OCI-LY3 (cell line): ENCODE measurements at regions not wholly inside any gene's neighbourhood (a gene's known extent, or its start where the extent isn't known, plus 50 kb on each side); places are given as distances from the start of the nearest gene placed in this dataset.
"Not testable (repeated sequence)": the region's sequence is repeated elsewhere in the genome, so short reads cannot be mapped to it uniquely, and the experiment has no call there.

ENCODE experiments used
- H2AFZ ChIP-seq: fragments of 200-600, 300-600 bp; shearing (Covaris generic); 2 replicates; pipeline ENCODE4 v1.6.0; 2014; ENCODE audit warnings: antibody characterized with exemption, low read depth, low read length
- H3K27ac ChIP-seq: fragments of 200-600, 300-600 bp; sonication (generic); 2 replicates; pipeline ENCODE4 v1.5.1; 2014; ENCODE audit warnings: mild to moderate bottlenecking, low read length, moderate library complexity, mixed read lengths
- H3K27me3 ChIP-seq: fragments of 200-600, 300-600 bp; sonication (generic); 2 replicates; pipeline ENCODE4 v1.6.1; 2014; ENCODE audit warnings: low read depth, low read length, mixed read lengths
- H3K36me3 ChIP-seq: fragments of 200-600, 300-600 bp; sonication (generic); replicated peaks from 2 replicates; pipeline ENCODE3; 2014; ENCODE audit warnings: low read depth, low read length, mixed read lengths
- H3K4me1 ChIP-seq: fragments of 300-600, 200-600 bp; sonication (generic); 2 replicates; pipeline ENCODE4 v1.6.1; 2014; ENCODE audit warnings: low read length, mixed read lengths
- H3K4me2 ChIP-seq: fragments of 200-600, 300-600 bp; sonication (generic); 2 replicates; pipeline ENCODE4 v1.6.1; 2014; ENCODE audit warnings: low read length, mixed read lengths
- H3K4me3 ChIP-seq: fragments of 300-600, 200-600 bp; sonication (generic); 2 replicates; pipeline ENCODE4 v1.5.1; 2014; ENCODE audit warnings: antibody characterized with exemption, mild to moderate bottlenecking, low read length, moderate library complexity
- H3K79me2 ChIP-seq: fragments of 300-600, 200-600 bp; shearing (Covaris generic); 2 replicates; pipeline ENCODE4 v1.6.1; 2014; ENCODE audit warnings: mild to moderate bottlenecking, low read length, mixed read lengths
- H3K9ac ChIP-seq: fragments of 300-600, 200-600 bp; shearing (Covaris generic); 2 replicates; pipeline ENCODE4 v1.6.0; 2014; ENCODE audit warnings: mild to moderate bottlenecking, low read length, moderate library complexity
- H3K9me3 ChIP-seq: fragments of 200-600, 300-600 bp; shearing (Covaris generic); 2 replicates; pipeline ENCODE4 v1.6.1; 2014; ENCODE audit warnings: low read length, mixed read lengths; ENCODE audit not compliant: insufficient read depth
- H4K20me1 ChIP-seq: fragments of 200-600, 300-600 bp; sonication (generic); 2 replicates; pipeline ENCODE4 v1.6.1; 2016; ENCODE audit warnings: low read length, mixed read lengths; ENCODE audit not compliant: insufficient read depth
- CTCF ChIP-seq: fragments of 200-600, 300-600 bp; sonication (generic); IDR thresholded peaks from 2 replicates; pipeline ENCODE4 v1.5.1; 2014; ENCODE audit warnings: antibody characterized with exemption, low read length, low read depth
- EZH2phosphoT487 ChIP-seq: fragments of 200-600 bp; shearing (Covaris generic); IDR thresholded peaks from 2 replicates; pipeline ENCODE4 v1.6.1; 2018; ENCODE audit warnings: antibody characterized with exemption, mixed run types, low read depth

- no peak overlapping the region for H3K4me2 ChIP-seq
Observed at GRCh38 chr7:409339-410281, 110.0 kb downstream of the PDGFA start.

DNA sequence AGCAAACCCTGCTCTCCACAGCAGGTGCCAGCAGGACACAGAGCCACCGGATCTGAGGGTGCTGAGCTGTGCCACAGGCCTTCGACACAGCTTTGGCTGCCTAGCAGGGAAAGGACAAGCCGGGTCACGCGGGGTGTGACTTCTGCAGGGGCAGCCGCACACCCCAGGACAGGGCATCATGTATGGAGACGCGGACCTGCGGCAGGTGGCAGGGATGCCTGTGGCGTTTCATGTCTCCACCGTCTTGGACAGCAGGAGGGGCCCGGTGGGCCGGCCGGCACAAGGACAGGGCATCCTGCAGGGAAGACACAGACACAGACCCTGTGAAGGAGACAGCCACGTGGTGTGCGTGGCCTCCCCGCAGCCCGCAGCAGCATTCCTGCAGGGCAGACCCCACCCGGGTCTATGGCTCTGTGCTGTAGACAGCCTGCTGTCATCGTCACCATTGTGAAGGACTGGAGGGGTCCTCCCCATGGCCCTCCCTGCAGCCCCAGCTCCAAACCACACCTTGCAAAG, 109.2 kb downstream of the PDGFA start:
- no peak overlapping the region for H3K9ac ChIP-seq
- no peaks in the 10 kb centered on the region for H4K20me1 ChIP-seq
- H2AFZ ChIP-seq = no peak overlapping the region
- no peaks in the 10 kb centered on the region for H3K79me2 ChIP-seq
- TF ChIP-seq CTCF = no peak
- no peak for TF ChIP-seq EZH2phosphoT487
- H3K4me2 ChIP-seq = no peak overlapping the region
- H3K4me3 ChIP-seq = no peak overlapping the region
- no peaks in the 10 kb centered on the region for H3K9me3 ChIP-seq
- H3K27me3 ChIP-seq = no peaks in the 10 kb centered on the region
- H3K27ac ChIP-seq = no peak overlapping the region
- H3K36me3 ChIP-seq = no peaks in the 10 kb centered on the region
- H3K4me1 ChIP-seq = no peaks in the 10 kb centered on the region

More at GRCh38 chr7:409339-410281, 110.0 kb downstream of the PDGFA start:
- Histone ChIP-seq H3K9ac (no peak overlapping the region), H3K27ac (no peak overlapping the region), H3K36me3 (no peaks in the 10 kb centered on the region), H4K20me1 (no peaks in the 10 kb centered on the region), H3K4me1 (no peaks in the 10 kb centered on the region), H3K9me3 (no peaks in the 10 kb centered on the region), H3K4me3 (no peak overlapping the region), H2AFZ (no peak overlapping the region), H3K79me2 (no peaks in the 10 kb centered on the region), H3K27me3 (no peaks in the 10 kb centered on the region)
- no peak for TF ChIP-seq CTCF
- TF ChIP-seq EZH2phosphoT487 = no peak

DNA sequence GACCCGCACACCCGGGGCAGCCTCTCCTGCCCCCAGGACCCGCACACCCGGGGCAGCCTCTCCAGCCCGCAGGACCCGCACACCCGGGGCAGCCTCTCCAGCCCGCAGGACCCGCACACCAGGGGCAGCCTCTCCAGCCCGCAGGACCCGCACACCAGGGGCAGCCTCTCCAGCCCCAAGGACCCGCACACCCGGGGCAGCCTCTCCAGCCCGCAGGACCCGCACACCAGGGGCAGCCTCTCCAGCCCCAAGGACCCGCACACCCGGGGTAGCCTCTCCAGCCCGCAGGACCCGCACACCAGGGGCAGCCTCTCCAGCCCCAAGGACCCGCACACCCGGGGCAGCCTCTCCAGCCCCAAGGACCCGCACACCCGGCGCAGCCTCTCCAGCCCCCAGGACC, 108.5 kb downstream of the PDGFA start:
- not testable (repeated sequence) for H3K4me2 ChIP-seq, H3K27me3 ChIP-seq, H3K27ac ChIP-seq, H4K20me1 ChIP-seq, H2AFZ ChIP-seq, H3K9me3 ChIP-seq, H3K79me2 ChIP-seq, H3K4me1 ChIP-seq, H3K4me3 ChIP-seq, H3K36me3 ChIP-seq, H3K9ac ChIP-seq

GRCh38 chr7:411677-412312, 107.9 kb downstream of the PDGFA start:
- Histone ChIP-seq H3K36me3 (no peaks in the 10 kb centered on the region), H2AFZ (no peak overlapping the region), H3K9ac (no peak overlapping the region), H3K4me3 (no peak overlapping the region), H3K27me3 (no peaks in the 10 kb centered on the region), H3K9me3 (no peaks in the 10 kb centered on the region), H4K20me1 (no peaks in the 10 kb centered on the region), H3K79me2 (no peaks in the 10 kb centered on the region), H3K27ac (no peak overlapping the region), H3K4me1 (no peaks in the 10 kb centered on the region), H3K4me2 (no peak overlapping the region)
- TF ChIP-seq EZH2phosphoT487 (no peak), CTCF (no peak)
